ENCODE measurements at regions not wholly inside any gene's neighbourhood (a gene's known extent, or its start where the extent isn't known, plus 50 kb on each side); places are given as distances from the start of the nearest gene placed in this dataset.
"Not testable (repeated sequence)": the region's sequence is repeated elsewhere in the genome, so short reads cannot be mapped to it uniquely, and the experiment has no call there.

- not testable (repeated sequence) for TF ChIP-seq POLR2A (IDR thresholded peaks at IDR 0.05; ENCODE audit: low read length); HOXA7 (CRISPR knock-in tag; IDR thresholded peaks at IDR 0.05); NR3C1 (IDR thresholded peaks at IDR 0.05); CEBPB (IDR thresholded peaks at IDR 0.05); KDM5A (IDR thresholded peaks at IDR 0.05)
- TF ChIP-seq, protein P1, sequence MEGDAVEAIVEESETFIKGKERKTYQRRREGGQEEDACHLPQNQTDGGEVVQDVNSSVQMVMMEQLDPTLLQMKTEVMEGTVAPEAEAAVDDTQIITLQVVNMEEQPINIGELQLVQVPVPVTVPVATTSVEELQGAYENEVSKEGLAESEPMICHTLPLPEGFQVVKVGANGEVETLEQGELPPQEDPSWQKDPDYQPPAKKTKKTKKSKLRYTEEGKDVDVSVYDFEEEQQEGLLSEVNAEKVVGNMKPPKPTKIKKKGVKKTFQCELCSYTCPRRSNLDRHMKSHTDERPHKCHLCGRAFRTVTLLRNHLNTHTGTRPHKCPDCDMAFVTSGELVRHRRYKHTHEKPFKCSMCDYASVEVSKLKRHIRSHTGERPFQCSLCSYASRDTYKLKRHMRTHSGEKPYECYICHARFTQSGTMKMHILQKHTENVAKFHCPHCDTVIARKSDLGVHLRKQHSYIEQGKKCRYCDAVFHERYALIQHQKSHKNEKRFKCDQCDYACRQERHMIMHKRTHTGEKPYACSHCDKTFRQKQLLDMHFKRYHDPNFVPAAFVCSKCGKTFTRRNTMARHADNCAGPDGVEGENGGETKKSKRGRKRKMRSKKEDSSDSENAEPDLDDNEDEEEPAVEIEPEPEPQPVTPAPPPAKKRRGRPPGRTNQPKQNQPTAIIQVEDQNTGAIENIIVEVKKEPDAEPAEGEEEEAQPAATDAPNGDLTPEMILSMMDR (IDR thresholded peaks at IDR 0.05): not testable (repeated sequence)
- TF ChIP-seq, protein P2, sequence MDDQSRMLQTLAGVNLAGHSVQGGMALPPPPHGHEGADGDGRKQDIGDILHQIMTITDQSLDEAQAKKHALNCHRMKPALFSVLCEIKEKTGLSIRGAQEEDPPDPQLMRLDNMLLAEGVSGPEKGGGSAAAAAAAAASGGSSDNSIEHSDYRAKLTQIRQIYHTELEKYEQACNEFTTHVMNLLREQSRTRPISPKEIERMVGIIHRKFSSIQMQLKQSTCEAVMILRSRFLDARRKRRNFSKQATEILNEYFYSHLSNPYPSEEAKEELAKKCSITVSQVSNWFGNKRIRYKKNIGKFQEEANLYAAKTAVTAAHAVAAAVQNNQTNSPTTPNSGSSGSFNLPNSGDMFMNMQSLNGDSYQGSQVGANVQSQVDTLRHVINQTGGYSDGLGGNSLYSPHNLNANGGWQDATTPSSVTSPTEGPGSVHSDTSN (IDR thresholded peaks at IDR 0.05): not testable (repeated sequence)
Measured at GRCh38 chr5:176149948-176150347, 88.3 kb upstream of the SIMC1 start.
